ENCODE measurements at regions not wholly inside any gene's neighbourhood (a gene's known extent, or its start where the extent isn't known, plus 50 kb on each side); places are given as distances from the start of the nearest gene placed in this dataset.

- DNase-seq: no peak
Measured at GRCh38 chr18:72942766-72943165, 75.0 kb upstream of the NETO1 start.

DNA sequence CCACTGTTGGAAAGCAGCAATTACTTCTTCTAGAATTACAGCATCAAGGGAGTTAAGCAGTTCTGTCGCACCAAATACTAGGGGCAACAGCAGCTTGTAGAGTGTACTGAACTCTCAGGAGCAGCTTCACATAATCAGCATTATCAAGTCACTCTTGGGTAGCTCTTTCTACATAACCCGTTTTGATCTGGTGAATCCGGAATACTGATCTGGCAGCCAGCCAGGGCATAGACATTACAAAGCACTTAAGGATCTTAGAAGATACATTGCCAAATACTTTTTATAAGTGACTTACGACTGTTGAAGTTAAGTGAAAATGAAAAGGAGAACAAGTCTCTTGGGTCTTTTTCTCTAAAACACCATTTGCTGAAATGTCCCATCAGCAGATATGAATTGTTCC is 73.2 kb upstream of the NETO1 start:
- no peak for DNase-seq

DNA sequence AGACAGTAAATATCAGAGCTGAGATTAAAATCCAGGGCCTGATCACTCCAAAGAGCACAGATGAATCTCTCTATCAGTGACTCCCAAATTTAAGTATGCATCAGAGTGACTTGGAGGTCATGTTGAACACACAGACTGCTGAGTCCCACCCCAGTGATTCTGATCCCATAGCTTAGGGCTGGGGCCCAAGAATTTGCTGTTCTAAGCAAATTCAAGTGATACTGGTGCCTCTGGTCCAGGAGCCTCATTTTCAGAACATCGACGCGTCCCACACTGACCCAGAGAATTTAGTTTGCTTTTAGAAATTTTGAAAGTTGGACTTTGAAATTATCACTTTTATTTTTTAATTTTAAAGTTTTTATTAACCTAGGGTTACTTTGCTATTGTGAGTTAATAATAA is 72.7 kb upstream of the NETO1 start:
- no peak for DNase-seq

DNA sequence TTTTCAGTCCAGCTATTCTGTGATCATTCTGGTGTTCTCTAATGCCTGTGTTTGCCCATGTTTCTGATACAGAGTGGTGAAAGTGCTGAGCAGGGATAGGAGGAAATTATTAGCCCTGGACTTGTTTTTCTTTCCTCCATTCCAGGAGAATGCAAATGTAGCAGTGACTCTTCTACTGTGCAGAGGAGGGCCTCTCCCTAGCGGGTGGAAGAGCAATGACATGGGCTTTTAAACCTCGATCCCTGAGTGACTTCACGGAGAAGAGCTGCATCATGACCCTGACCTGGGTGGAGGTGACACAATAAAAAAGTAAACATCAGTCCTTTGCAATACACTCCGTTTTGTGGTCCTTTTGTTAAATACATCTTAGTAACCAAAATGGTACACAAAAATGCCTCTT is 68.0 kb upstream of the NETO1 start:
- no peak for DNase-seq

DNA sequence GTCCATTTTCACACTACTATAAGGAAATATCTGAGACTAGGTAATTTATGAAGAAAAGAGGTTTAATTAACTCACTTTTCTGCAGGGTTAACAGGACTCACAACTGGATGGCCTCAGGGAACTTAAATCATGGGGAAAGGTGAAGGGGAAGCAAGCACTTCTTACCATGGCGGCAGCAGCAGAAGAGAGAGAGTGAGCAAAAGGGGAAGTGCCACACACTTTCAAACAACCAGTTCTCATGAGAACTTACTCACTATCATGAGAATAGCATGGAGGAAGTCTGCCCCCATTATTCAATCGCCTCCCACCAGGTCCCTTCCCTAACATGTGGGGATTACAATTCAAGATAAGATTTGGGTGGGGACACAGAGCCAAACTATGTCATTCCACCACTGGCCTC is 55.1 kb upstream of the NETO1 start:
- no peak for DNase-seq
